Astrocyte (in vitro differentiated cells and primary cell): ENCODE measurements at regions not wholly inside any gene's neighbourhood (a gene's known extent, or its start where the extent isn't known, plus 50 kb on each side); places are given as distances from the start of the nearest gene placed in this dataset.

ENCODE experiments used
- DNase-seq: peaks from one replicate; pipeline ENCODE4 v3.0.0-alpha.2; 2010; ENCODE audit warnings: low read depth
- FAIRE-seq: peaks from 2 replicates; lab custom pipeline; 2011; peaks lifted over from hg19 to GRCh38; lab: Jason Lieb, UNC
- H2AFZ ChIP-seq: 2 replicates; pipeline ENCODE4 v1.6.0; 2012; ENCODE audit warnings: low read depth, low read length, inconsistent platforms
- H3K27ac ChIP-seq: 2 replicates; pipeline ENCODE4 v1.5.1; 2011; ENCODE audit warnings: low read depth, low read length, inconsistent platforms
- H3K27me3 ChIP-seq: 2 replicates; pipeline ENCODE4 v1.6.0; 2011; ENCODE audit warnings: low read length, inconsistent platforms; ENCODE audit not compliant: insufficient read depth
- H3K36me3 ChIP-seq: 2 replicates; pipeline ENCODE4 v1.5.1; 2011; ENCODE audit warnings: low read length, inconsistent platforms; ENCODE audit not compliant: insufficient read depth
- H3K4me1 ChIP-seq: 2 replicates; pipeline ENCODE4 v1.5.1; 2011; ENCODE audit warnings: low read length, inconsistent platforms; ENCODE audit not compliant: insufficient read depth
- H3K4me2 ChIP-seq: 2 replicates; pipeline ENCODE4 v1.6.0; 2012; ENCODE audit warnings: low read length, inconsistent platforms
- H3K4me3 ChIP-seq: 2 replicates; pipeline ENCODE4 v1.5.1; 2011; ENCODE audit warnings: low read depth, mild to moderate bottlenecking, low read length, inconsistent platforms; ENCODE audit not compliant: insufficient read depth
- H3K79me2 ChIP-seq: 2 replicates; pipeline ENCODE4 v1.6.0; 2012; ENCODE audit warnings: mild to moderate bottlenecking, low read length, inconsistent platforms; ENCODE audit not compliant: insufficient read depth
- H3K9ac ChIP-seq: 2 replicates; pipeline ENCODE4 v1.6.0; 2012; ENCODE audit warnings: mild to moderate bottlenecking, low read length, inconsistent platforms
- H3K9me3 ChIP-seq: 2 replicates; pipeline ENCODE4 v1.5.1; 2012; ENCODE audit warnings: low read depth, mild to moderate bottlenecking, low read length, inconsistent platforms; ENCODE audit not compliant: insufficient read depth
- H4K20me1 ChIP-seq: 2 replicates; pipeline ENCODE4 v1.6.0; 2012; ENCODE audit warnings: low read length, inconsistent platforms; ENCODE audit not compliant: insufficient read depth
- H3K27ac Mint-ChIP-seq: one replicate; pipeline ENCODE4 v1.8.0; 2021; ENCODE audit warnings: mild to moderate bottlenecking, mixed read lengths; ENCODE audit not compliant: unreplicated experiment
- H3K27me3 Mint-ChIP-seq: one replicate; pipeline ENCODE4 v1.8.0; 2021; ENCODE audit warnings: low read depth, mixed read lengths; ENCODE audit not compliant: unreplicated experiment
- H3K36me3 Mint-ChIP-seq: one replicate; pipeline ENCODE4 v1.8.0; 2021; ENCODE audit warnings: low read depth, mixed read lengths; ENCODE audit not compliant: unreplicated experiment
- H3K4me1 Mint-ChIP-seq: one replicate; pipeline ENCODE4 v1.8.0; 2021; ENCODE audit warnings: low read depth, mixed read lengths; ENCODE audit not compliant: unreplicated experiment
- H3K4me3 Mint-ChIP-seq: one replicate; pipeline ENCODE4 v1.8.0; 2021; ENCODE audit warnings: mild to moderate bottlenecking, moderate library complexity, mixed read lengths; ENCODE audit not compliant: unreplicated experiment
- H3K9me3 Mint-ChIP-seq: one replicate; pipeline ENCODE4 v1.8.0; 2021; ENCODE audit warnings: mild to moderate bottlenecking, mixed read lengths; ENCODE audit not compliant: unreplicated experiment
- CTCF ChIP-seq: IDR thresholded peaks from 2 replicates; pipeline ENCODE4 v1.5.1; 2011; ENCODE audit warnings: low read depth, mild to moderate bottlenecking, inconsistent platforms, low read length, moderate library complexity; ENCODE audit not compliant: insufficient read depth
- EZH2 ChIP-seq: IDR thresholded peaks from 2 replicates; pipeline ENCODE4 v1.6.1; 2012; ENCODE audit warnings: mild to moderate bottlenecking, low read length, inconsistent platforms; ENCODE audit not compliant: insufficient read depth

- Histone ChIP-seq H2AFZ (no peak overlapping the region), H3K9ac (no peak overlapping the region), H4K20me1 (no peaks in the 10 kb centered on the region), H3K4me2 (no peak overlapping the region), H3K4me1 (peaks cover 37% of the 10 kb centered on the region), H3K27ac (no peak overlapping the region), H3K79me2 (no peaks in the 10 kb centered on the region), H3K9me3 (no peaks in the 10 kb centered on the region), H3K4me3 (no peak overlapping the region), H3K36me3 (no peaks in the 10 kb centered on the region), H3K27me3 (no peaks in the 10 kb centered on the region)
- no peak overlapping the region for H3K4me3 Mint-ChIP-seq
- DNase-seq (no peak), FAIRE-seq (no peak)
- peaks cover 4% of the 10 kb centered on the region for H3K27me3 Mint-ChIP-seq
- H3K27ac Mint-ChIP-seq = no peak overlapping the region
- no peaks in the 10 kb centered on the region for H3K36me3 Mint-ChIP-seq
- peaks cover 31% of the 10 kb centered on the region for H3K4me1 Mint-ChIP-seq
- H3K9me3 Mint-ChIP-seq = peaks cover 7% of the 10 kb centered on the region
- TF ChIP-seq CTCF = no peak
- TF ChIP-seq EZH2 = no peak
Measured at GRCh38 chr12:105745811-105746210, 392.9 kb downstream of the NUAK1 start.

GRCh38 chr12:105748806-105749600, 389.8 kb downstream of the NUAK1 start:
- H3K9ac ChIP-seq = peak overlapping the region; percentile 62
- H3K36me3 Mint-ChIP-seq = no peaks in the 10 kb centered on the region
- no peaks in the 10 kb centered on the region for H3K27me3 ChIP-seq
- H3K36me3 ChIP-seq = no peaks in the 10 kb centered on the region
- no peaks in the 10 kb centered on the region for H3K79me2 ChIP-seq
- FAIRE-seq (peak; percentile 37), DNase-seq (peak; percentile 96)
- H3K4me1 Mint-ChIP-seq = peaks cover 20% of the 10 kb centered on the region
- H3K4me3 Mint-ChIP-seq = peak overlapping the region; percentile 21
- H3K27ac ChIP-seq = peak overlapping the region; percentile 85
- TF ChIP-seq CTCF (no peak), EZH2 (no peak)
- peaks cover 7% of the 10 kb centered on the region for H3K9me3 Mint-ChIP-seq
- no peaks in the 10 kb centered on the region for H3K9me3 ChIP-seq
- no peaks in the 10 kb centered on the region for H4K20me1 ChIP-seq
- no peak overlapping the region for H3K4me3 ChIP-seq
- H3K4me2 ChIP-seq = peak overlapping the region; percentile 65
- H3K4me1 ChIP-seq = peaks cover 23% of the 10 kb centered on the region
- peak overlapping the region; percentile 15 for H2AFZ ChIP-seq
- no peak overlapping the region for H3K27ac Mint-ChIP-seq
- H3K27me3 Mint-ChIP-seq = peaks cover 4% of the 10 kb centered on the region

- Histone ChIP-seq H3K4me2 (no peak overlapping the region), H2AFZ (no peak overlapping the region), H3K4me3 (no peak overlapping the region), H3K27ac (peak overlapping the region; percentile 85), H4K20me1 (no peaks in the 10 kb centered on the region), H3K9me3 (no peaks in the 10 kb centered on the region), H3K36me3 (no peaks in the 10 kb centered on the region), H3K79me2 (no peaks in the 10 kb centered on the region), H3K27me3 (no peaks in the 10 kb centered on the region), H3K4me1 (peaks cover 22% of the 10 kb centered on the region), H3K9ac (peak overlapping the region; percentile 62)
- Mint-ChIP-seq H3K4me3 (no peak overlapping the region), H3K27ac (no peak overlapping the region), H3K9me3 (peaks cover 14% of the 10 kb centered on the region), H3K27me3 (peaks cover 7% of the 10 kb centered on the region), H3K36me3 (peaks cover 2% of the 10 kb centered on the region), H3K4me1 (peaks cover 19% of the 10 kb centered on the region)
- DNase-seq (no peak), FAIRE-seq (no peak)
- no peak for TF ChIP-seq CTCF
- no peak for TF ChIP-seq EZH2
Measured at GRCh38 chr12:105750096-105750495, 388.7 kb downstream of the NUAK1 start.
